Left lung (tissue), 4 donors: ENCODE measurements at regions not wholly inside any gene's neighbourhood (a gene's known extent, or its start where the extent isn't known, plus 50 kb on each side); places are given as distances from the start of the nearest gene placed in this dataset.

Source experiments
- ATAC-seq: fragments of 200-7000 bp; cut with Tn5 transposase; one replicate; pipeline ENCODE4 v1.9.1; 2020; ENCODE audit warnings: moderate library complexity
- DNase-seq, 4 donors: peaks; one replicate each; pipeline ENCODE4 v3.0.0-alpha.2; 2013 to 2020
- H3K27ac ChIP-seq, 2 donors: fragments of 200-600 bp; sonication (generic) in 1 of 2; one replicate each; pipeline versions ENCODE4 v1.5.0 to v1.8.0; 2020 to 2021
- H3K27me3 ChIP-seq, 2 donors: fragments of 200-600 bp; sonication (generic) in 1 of 2; one replicate each; pipeline versions ENCODE4 v1.5.0 to v1.8.0; 2020 to 2021
- H3K36me3 ChIP-seq, 2 donors: fragments of 200-600 bp; sonication (generic) in 1 of 2; one replicate each; pipeline versions ENCODE4 v1.5.0 to v1.8.0; 2020 to 2021
- H3K4me1 ChIP-seq, 2 donors: fragments of 200-600 bp; one replicate each; pipeline ENCODE4 v1.8.0; 2021
- H3K4me3 ChIP-seq, 2 donors: fragments of 200-600 bp; sonication (generic) in 1 of 2; one replicate each; pipeline versions ENCODE4 v1.5.0 to v1.8.0; 2020 to 2021; ENCODE audit warnings: mild to moderate bottlenecking in 1 of 2
- H3K9me3 ChIP-seq, 2 donors: fragments of 200-600 bp; sonication (generic) in 1 of 2; one replicate each; pipeline versions ENCODE4 v1.5.0 to v1.8.0; 2020 to 2021
- CTCF ChIP-seq, 2 donors: fragments of 200-600 bp; sonication (generic) in 1 of 2; IDR thresholded peaks; one replicate each; pipeline versions ENCODE4 v1.5.0 to v1.8.0; 2021; ENCODE audit warnings: antibody characterized with exemption in 2 of 2
- intact Hi-C, 2 donors: fragments of 100-400 bp; cut with DNase I; formaldehyde crosslinking; loops; one replicate each; pipeline versions ENCODE4 v1.11.2 to v1.14.2; 2022
- donor health status: DM: no; HTN: yes; CAD: no.
- donor health status: DM: no; HTN: no; CAD: no.

GRCh38 chr12:108060903-108061302 lies 68.2 kb upstream of the WSCD2 start:
- intact Hi-C loops = no loop called here
- no peak for ATAC-seq

GRCh38 chr12:108063192-108063591 lies 65.9 kb upstream of the WSCD2 start:
- no peak for DNase-seq
- intact Hi-C loops = no loop called here
- ATAC-seq = no peak

More at GRCh38 chr12:108060903-108061302, 68.2 kb upstream of the WSCD2 start:
- Histone ChIP-seq H3K9me3 (no peaks in the 10 kb centered on the region), H3K4me3 (no peak overlapping the region), H3K4me1 (no peaks in the 10 kb centered on the region), H3K36me3 (no peaks in the 10 kb centered on the region), H3K27ac (no peak overlapping the region), H3K27me3 (peaks cover 0 to 37% of the 10 kb centered on the region in 2 donors)
- no peak for TF ChIP-seq CTCF (IDR thresholded peaks at IDR 0.05)
- DNase-seq = no peak

DNA sequence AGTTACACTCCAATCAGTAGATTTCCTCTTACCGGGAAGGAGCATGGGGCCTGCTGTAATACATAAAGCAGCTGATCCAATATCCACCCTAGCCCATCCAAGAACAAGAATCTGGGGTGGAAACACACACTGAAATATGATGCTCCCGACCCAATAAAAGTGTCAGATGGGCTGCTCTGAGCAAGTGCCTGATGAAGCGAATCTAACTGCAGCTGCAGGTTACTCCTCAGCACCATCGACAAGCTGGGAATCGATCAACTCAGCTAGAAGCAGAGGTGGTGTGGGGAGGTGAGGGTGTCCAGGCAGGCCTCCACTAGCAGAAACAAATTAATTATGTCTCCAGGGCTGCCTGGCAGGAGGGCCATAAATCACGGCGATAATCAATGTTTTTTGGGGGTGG lies 64.0 kb upstream of the WSCD2 start:
- Histone ChIP-seq H3K36me3 (no peaks in the 10 kb centered on the region), H3K27ac (no peak overlapping the region), H3K4me1 (no peaks in the 10 kb centered on the region), H3K4me3 (no peak overlapping the region), H3K9me3 (no peaks in the 10 kb centered on the region), H3K27me3 (peaks cover 0 to 31% of the 10 kb centered on the region in 2 donors)
- no peak for DNase-seq
- intact Hi-C loops = no loop called here
- TF ChIP-seq CTCF (IDR thresholded peaks at IDR 0.05) = no peak
- no peak for ATAC-seq

More at GRCh38 chr12:108063192-108063591, 65.9 kb upstream of the WSCD2 start:
- TF ChIP-seq CTCF (IDR thresholded peaks at IDR 0.05) = no peak
- no peaks in the 10 kb centered on the region for H3K36me3 ChIP-seq
- peaks cover 0 to 18% of the 10 kb centered on the region in 2 donors for H3K27me3 ChIP-seq
- no peak overlapping the region for H3K27ac ChIP-seq
- no peaks in the 10 kb centered on the region for H3K4me1 ChIP-seq
- no peaks in the 10 kb centered on the region for H3K9me3 ChIP-seq
- no peak overlapping the region for H3K4me3 ChIP-seq

DNA sequence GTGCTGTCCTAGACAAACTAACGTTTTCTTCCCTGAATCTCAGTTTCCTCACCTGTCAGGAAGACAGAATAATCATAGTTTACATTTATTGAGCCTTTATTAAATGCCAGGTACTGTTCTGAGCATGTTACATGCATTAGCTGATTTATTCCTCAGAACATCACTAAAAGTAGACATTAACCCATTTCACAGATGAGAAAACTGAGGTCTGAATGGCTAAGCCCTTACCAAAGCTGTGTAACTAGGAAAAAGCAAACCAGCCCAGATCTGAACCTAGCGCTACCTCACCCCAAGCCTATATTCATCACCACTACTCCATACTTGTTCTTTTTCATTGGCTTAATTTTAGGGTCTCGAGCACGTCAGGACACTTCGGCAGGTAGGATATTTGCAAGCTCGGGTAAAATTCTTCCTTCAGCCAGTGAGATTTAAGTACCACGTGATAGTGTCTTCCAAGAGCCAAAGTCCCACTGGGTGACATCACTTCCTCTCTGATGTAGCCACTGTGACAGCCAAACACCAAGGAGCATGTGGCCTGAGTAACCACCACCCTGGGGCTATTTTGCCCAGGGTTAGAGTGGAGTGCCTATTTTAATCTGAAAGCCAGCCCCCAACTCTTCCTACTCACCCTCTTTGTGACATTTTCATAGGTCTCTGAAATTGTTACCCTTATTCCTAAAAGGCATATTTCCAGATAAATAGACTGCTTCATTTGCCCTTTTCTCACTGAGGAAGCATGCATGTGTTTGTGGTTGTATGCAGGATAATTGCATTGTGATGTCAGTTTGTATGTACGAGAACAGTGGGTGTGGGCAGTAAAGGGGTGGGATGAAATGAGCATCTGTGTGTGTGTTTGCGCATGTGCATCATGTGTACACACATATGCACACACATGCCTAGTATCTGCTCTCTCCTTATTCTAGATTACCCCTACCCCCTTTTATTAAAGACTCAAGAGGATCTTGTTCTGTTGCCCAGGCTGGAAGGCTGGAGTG lies 62.2 kb upstream of the WSCD2 start:
- ATAC-seq (no peak), DNase-seq (no peak)
- Histone ChIP-seq H3K9me3 (no peaks in the 10 kb centered on the region), H3K4me1 (no peaks in the 10 kb centered on the region), H3K27me3 (peaks cover 0 to 39% of the 10 kb centered on the region in 2 donors), H3K27ac (no peak overlapping the region), H3K4me3 (no peak overlapping the region), H3K36me3 (no peaks in the 10 kb centered on the region)
- intact Hi-C loops = no loop called here
- TF ChIP-seq CTCF (IDR thresholded peaks at IDR 0.05) = no peak

DNA sequence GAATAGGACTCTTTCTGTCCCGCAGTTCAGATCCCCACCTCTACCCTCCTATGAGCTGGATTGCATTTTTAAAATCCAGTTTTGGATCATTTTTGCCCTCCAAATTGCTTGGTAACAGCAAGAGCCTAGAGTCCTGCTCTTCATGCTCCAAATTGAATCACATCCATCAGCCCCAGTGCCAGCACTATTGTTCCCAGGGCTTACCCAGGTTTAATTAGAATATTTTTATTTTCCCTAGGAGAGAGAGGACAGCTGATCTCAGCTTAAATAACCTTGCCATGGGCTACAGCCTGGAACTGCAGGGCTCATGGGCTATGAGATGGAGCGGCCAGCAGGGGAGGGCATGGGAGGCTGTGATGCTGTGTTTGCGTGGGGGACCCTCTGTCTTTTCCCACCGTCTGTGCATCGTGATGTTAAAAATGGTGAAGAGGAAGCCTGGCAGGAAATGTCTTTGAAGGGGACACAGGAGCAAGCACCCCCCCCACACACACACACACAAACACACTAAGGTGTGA lies 59.4 kb upstream of the WSCD2 start:
- Histone ChIP-seq H3K27ac (no peak overlapping the region), H3K9me3 (no peaks in the 10 kb centered on the region), H3K4me1 (no peaks in the 10 kb centered on the region), H3K27me3 (peaks cover 0 to 26% of the 10 kb centered on the region in 2 donors), H3K4me3 (no peak overlapping the region), H3K36me3 (no peaks in the 10 kb centered on the region)
- no peak for ATAC-seq
- intact Hi-C loops = no loop called here
- no peak for DNase-seq
- TF ChIP-seq CTCF (IDR thresholded peaks at IDR 0.05) = no peak
